ENCODE measurements at regions not wholly inside any gene's neighbourhood (a gene's known extent, or its start where the extent isn't known, plus 50 kb on each side); places are given as distances from the start of the nearest gene placed in this dataset.

DNA sequence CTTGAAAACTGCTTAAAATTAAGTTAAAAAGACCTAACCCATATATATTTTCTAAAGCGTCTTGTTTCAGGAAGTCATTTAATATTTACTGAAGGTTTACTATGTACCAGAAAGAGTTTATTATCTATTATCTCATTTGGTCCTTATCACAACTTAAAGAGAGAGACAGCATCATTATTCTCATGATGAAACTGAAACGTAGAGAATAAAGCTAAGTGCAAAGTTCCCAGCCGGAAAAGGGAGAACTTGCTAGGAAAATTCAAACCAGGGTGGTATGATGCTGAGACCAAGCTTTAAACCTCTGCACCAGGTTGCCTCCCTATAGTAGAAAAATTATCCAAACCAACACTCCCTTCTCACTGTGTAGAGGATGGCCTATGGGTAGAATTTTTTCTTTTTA is 207.7 kb upstream of the BMPER start:
- no peak overlapping the region for H3K27ac ChIP-seq (ENCODE audit: low read length)
- H3K4me2 ChIP-seq (ENCODE audit: low read depth, low read length): no peak overlapping the region
- H4K20me1 ChIP-seq (ENCODE audit: insufficient read depth, low read length): no peaks in the 10 kb centered on the region
- no peaks in the 10 kb centered on the region for H3K79me2 ChIP-seq (ENCODE audit: low read length)
- TF ChIP-seq EZH2phosphoT487 (IDR thresholded peaks at IDR 0.05; ENCODE audit: low read length) (no peak), EZH2 (optimal IDR thresholded peaks at IDR 0.05; ENCODE audit: low read depth, low read length) (no peak)
- TF ChIP-seq, protein P1, sequence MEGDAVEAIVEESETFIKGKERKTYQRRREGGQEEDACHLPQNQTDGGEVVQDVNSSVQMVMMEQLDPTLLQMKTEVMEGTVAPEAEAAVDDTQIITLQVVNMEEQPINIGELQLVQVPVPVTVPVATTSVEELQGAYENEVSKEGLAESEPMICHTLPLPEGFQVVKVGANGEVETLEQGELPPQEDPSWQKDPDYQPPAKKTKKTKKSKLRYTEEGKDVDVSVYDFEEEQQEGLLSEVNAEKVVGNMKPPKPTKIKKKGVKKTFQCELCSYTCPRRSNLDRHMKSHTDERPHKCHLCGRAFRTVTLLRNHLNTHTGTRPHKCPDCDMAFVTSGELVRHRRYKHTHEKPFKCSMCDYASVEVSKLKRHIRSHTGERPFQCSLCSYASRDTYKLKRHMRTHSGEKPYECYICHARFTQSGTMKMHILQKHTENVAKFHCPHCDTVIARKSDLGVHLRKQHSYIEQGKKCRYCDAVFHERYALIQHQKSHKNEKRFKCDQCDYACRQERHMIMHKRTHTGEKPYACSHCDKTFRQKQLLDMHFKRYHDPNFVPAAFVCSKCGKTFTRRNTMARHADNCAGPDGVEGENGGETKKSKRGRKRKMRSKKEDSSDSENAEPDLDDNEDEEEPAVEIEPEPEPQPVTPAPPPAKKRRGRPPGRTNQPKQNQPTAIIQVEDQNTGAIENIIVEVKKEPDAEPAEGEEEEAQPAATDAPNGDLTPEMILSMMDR (IDR thresholded peaks at IDR 0.05; ENCODE audit: low read length): no peak
- H3K27me3 ChIP-seq (replicated peaks; ENCODE audit: insufficient read depth, low read length): no peaks in the 10 kb centered on the region
- no peak overlapping the region for H3K4me3 ChIP-seq (ENCODE audit: low read length)
- no peaks in the 10 kb centered on the region for H3K4me1 ChIP-seq (ENCODE audit: low read length)
- H3K9ac ChIP-seq (ENCODE audit: low read length): no peak overlapping the region
- DNase-seq: no peak
- no peak overlapping the region for H2AFZ ChIP-seq (ENCODE audit: low read length)
- no peaks in the 10 kb centered on the region for H3K36me3 ChIP-seq (replicated peaks; ENCODE audit: insufficient read depth, low read length)
- no peaks in the 10 kb centered on the region for H3K9me2 ChIP-seq (replicated peaks; ENCODE audit: insufficient read depth, low read length)
- H3F3A ChIP-seq (ENCODE audit: insufficient read depth, low read length): no peaks in the 10 kb centered on the region
- no peaks in the 10 kb centered on the region for H3K9me3 ChIP-seq (replicated peaks; ENCODE audit: insufficient read depth, low read length)

DNA sequence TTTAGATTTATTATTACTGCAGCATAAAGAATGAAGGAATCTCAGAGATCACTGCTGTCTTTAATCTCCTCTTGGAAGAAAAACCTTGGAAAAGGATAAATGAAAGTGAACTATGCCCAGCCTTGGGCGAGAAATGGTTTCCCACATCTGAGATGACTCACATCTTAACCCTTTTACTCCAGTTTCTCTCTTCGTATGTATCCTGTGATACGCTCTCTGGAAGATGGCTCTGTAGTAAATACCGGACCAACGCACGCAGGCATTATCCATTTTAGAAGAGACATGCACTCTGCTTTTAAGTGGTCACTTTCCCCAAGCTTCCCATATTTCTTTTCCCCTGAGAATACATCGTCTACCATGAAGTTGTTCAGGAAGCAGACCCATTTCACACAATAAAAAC is 207.3 kb upstream of the BMPER start:
- DNase-seq: no peak
- H3K27ac ChIP-seq (ENCODE audit: low read length): no peak overlapping the region
- TF ChIP-seq EZH2 (optimal IDR thresholded peaks at IDR 0.05; ENCODE audit: low read depth, low read length) (no peak), EZH2phosphoT487 (IDR thresholded peaks at IDR 0.05; ENCODE audit: low read length) (no peak)
- TF ChIP-seq, protein P1 (IDR thresholded peaks at IDR 0.05; ENCODE audit: low read length): no peak

DNA sequence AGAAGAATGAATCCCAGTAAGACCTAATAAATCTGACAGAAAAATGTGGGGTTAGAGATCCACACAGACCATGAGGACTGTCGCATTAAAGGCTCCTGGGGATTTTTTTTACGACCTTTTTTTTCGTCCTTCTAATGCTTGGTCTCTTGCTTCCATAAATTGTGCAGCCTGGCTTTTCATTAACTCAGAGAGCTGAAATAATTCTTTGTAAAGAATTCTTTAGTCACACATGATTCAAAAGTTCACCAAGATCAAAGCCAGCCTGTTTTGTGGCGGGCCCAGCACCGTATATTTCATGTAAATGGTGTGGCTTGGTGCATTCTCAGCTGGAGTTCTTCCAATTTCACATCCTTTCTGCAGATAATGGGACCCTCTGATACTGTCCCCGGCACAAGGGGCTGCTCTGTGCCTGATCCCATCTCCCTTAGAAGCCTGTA is 206.6 kb upstream of the BMPER start:
- no peak for DNase-seq
- no peak overlapping the region for H3K27ac ChIP-seq (ENCODE audit: low read length)
- no peaks in the 10 kb centered on the region for H3K79me2 ChIP-seq (ENCODE audit: low read length)
- no peak overlapping the region for H3K4me3 ChIP-seq (ENCODE audit: low read length)
- H3K27me3 ChIP-seq (replicated peaks; ENCODE audit: insufficient read depth, low read length): no peaks in the 10 kb centered on the region
- H3K36me3 ChIP-seq (replicated peaks; ENCODE audit: insufficient read depth, low read length): no peaks in the 10 kb centered on the region
- H3K9ac ChIP-seq (ENCODE audit: low read length): no peak overlapping the region
- no peaks in the 10 kb centered on the region for H3F3A ChIP-seq (ENCODE audit: insufficient read depth, low read length)
- no peaks in the 10 kb centered on the region for H3K9me3 ChIP-seq (replicated peaks; ENCODE audit: insufficient read depth, low read length)
- TF ChIP-seq EZH2 (optimal IDR thresholded peaks at IDR 0.05; ENCODE audit: low read depth, low read length) (no peak), EZH2phosphoT487 (IDR thresholded peaks at IDR 0.05; ENCODE audit: low read length) (no peak)
- H2AFZ ChIP-seq (ENCODE audit: low read length): no peak overlapping the region
- no peaks in the 10 kb centered on the region for H4K20me1 ChIP-seq (ENCODE audit: insufficient read depth, low read length)
- H3K4me1 ChIP-seq (ENCODE audit: low read length): no peaks in the 10 kb centered on the region
- H3K4me2 ChIP-seq (ENCODE audit: low read depth, low read length): no peak overlapping the region
- H3K9me2 ChIP-seq (replicated peaks; ENCODE audit: insufficient read depth, low read length): no peaks in the 10 kb centered on the region

More for the DNA sequence above, 207.3 kb upstream of the BMPER start:
- no peaks in the 10 kb centered on the region for H3K79me2 ChIP-seq (ENCODE audit: low read length)
- no peaks in the 10 kb centered on the region for H3F3A ChIP-seq (ENCODE audit: insufficient read depth, low read length)
- H2AFZ ChIP-seq (ENCODE audit: low read length): no peak overlapping the region
- H3K4me1 ChIP-seq (ENCODE audit: low read length): no peaks in the 10 kb centered on the region
- H3K9me3 ChIP-seq (replicated peaks; ENCODE audit: insufficient read depth, low read length): no peaks in the 10 kb centered on the region
- no peaks in the 10 kb centered on the region for H3K9me2 ChIP-seq (replicated peaks; ENCODE audit: insufficient read depth, low read length)
- H3K36me3 ChIP-seq (replicated peaks; ENCODE audit: insufficient read depth, low read length): no peaks in the 10 kb centered on the region
- H3K9ac ChIP-seq (ENCODE audit: low read length): no peak overlapping the region
- H3K27me3 ChIP-seq (replicated peaks; ENCODE audit: insufficient read depth, low read length): no peaks in the 10 kb centered on the region
- no peak overlapping the region for H3K4me2 ChIP-seq (ENCODE audit: low read depth, low read length)
- H3K4me3 ChIP-seq (ENCODE audit: low read length): no peak overlapping the region
- H4K20me1 ChIP-seq (ENCODE audit: insufficient read depth, low read length): no peaks in the 10 kb centered on the region

DNA sequence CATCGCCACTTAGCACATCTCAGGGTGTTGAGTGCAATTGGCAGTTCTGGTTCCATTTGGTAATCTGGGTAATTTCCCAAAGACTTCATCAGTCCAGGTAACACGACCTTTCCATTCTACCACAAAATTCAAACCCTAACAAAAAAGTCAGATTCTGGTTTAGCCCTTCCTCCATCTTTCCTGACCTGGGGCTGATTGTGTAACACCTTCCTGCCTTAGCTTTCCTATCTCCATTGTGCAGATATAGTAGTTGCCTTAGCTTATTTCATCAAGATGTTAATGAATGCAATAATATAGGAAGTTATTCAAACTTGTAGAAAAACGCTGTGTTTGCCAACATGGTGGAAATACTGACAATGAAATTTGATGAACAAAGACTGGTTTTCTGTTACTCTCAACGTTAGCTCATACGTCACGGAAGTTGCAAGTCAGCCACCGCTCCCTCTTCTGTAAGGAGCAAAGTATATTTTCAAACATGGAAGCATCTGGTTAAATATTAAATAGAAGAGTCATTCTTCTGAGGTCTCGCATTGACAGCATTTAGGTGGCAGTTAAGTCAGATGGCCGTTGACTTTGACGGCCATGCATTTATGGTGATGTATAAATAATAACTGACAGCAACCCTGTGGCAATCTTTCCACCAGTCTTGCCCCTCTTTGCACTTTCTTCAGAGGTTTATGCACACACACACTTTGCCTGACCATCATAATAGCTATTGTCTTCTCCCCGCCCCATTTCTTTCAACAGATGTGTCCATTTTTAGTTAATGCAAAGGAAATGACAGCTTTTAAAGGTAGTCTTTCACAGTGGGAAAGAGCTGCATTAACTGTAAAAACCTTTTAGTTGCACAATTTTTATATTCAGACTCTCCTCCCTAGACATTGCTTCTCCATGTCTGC is 205.1 kb upstream of the BMPER start:
- H3K4me1 ChIP-seq (ENCODE audit: low read length): no peaks in the 10 kb centered on the region
- no peak overlapping the region for H3K27ac ChIP-seq (ENCODE audit: low read length)
- H3K27me3 ChIP-seq (replicated peaks; ENCODE audit: insufficient read depth, low read length): no peaks in the 10 kb centered on the region
- H2AFZ ChIP-seq (ENCODE audit: low read length): no peak overlapping the region
- H3F3A ChIP-seq (ENCODE audit: insufficient read depth, low read length): no peaks in the 10 kb centered on the region
- H3K4me3 ChIP-seq (ENCODE audit: low read length): no peak overlapping the region
- no peak overlapping the region for H3K9ac ChIP-seq (ENCODE audit: low read length)
- H3K9me2 ChIP-seq (replicated peaks; ENCODE audit: insufficient read depth, low read length): no peaks in the 10 kb centered on the region
- TF ChIP-seq EZH2 (optimal IDR thresholded peaks at IDR 0.05; ENCODE audit: low read depth, low read length): no peak
- TF ChIP-seq, protein P1 (IDR thresholded peaks at IDR 0.05; ENCODE audit: low read length): no peak
- no peaks in the 10 kb centered on the region for H3K79me2 ChIP-seq (ENCODE audit: low read length)
- no peaks in the 10 kb centered on the region for H3K36me3 ChIP-seq (replicated peaks; ENCODE audit: insufficient read depth, low read length)
- DNase-seq: no peak
- H3K9me3 ChIP-seq (replicated peaks; ENCODE audit: insufficient read depth, low read length): no peaks in the 10 kb centered on the region
- H3K4me2 ChIP-seq (ENCODE audit: low read depth, low read length): no peak overlapping the region
- H4K20me1 ChIP-seq (ENCODE audit: insufficient read depth, low read length): no peaks in the 10 kb centered on the region

Data from MM.1S (cell line).